Raji (cell line): ENCODE measurements at regions not wholly inside any gene's neighbourhood (a gene's known extent, or its start where the extent isn't known, plus 50 kb on each side); places are given as distances from the start of the nearest gene placed in this dataset.

ENCODE experiments used
- POLR2A ChIP-seq: IDR thresholded peaks from 2 replicates; pipeline ENCODE4 v1.6.1; 2011; ENCODE audit warnings: low read depth, low read length, control low read depth; ENCODE audit not compliant: insufficient read depth

- no peak for TF ChIP-seq POLR2A
Measured at GRCh38 chr3:14333621-14334020, 68.8 kb upstream of the SLC6A6 start.

- TF ChIP-seq POLR2A: no peak
Measured at GRCh38 chr3:14334136-14334535, 68.3 kb upstream of the SLC6A6 start.

GRCh38 chr3:14334936-14335335, 67.5 kb upstream of the SLC6A6 start:
- no peak for TF ChIP-seq POLR2A

GRCh38 chr3:14335774-14336748, 66.3 kb upstream of the SLC6A6 start:
- no peak for TF ChIP-seq POLR2A

- TF ChIP-seq POLR2A: no peak
Measured at GRCh38 chr3:14336749-14337598, 65.4 kb upstream of the SLC6A6 start.

GRCh38 chr3:14337828-14338227, 64.6 kb upstream of the SLC6A6 start:
- no peak for TF ChIP-seq POLR2A

- TF ChIP-seq POLR2A: no peak
Measured at GRCh38 chr3:14338242-14338641, 64.2 kb upstream of the SLC6A6 start.

GRCh38 chr3:14338898-14339458, 63.4 kb upstream of the SLC6A6 start:
- TF ChIP-seq POLR2A: no peak

- no peak for TF ChIP-seq POLR2A
Measured at GRCh38 chr3:14340960-14341708, 61.3 kb upstream of the SLC6A6 start.

GRCh38 chr3:14343338-14344112, 58.9 kb upstream of the SLC6A6 start:
- no peak for TF ChIP-seq POLR2A

GRCh38 chr3:14344351-14344750, 58.1 kb upstream of the SLC6A6 start:
- TF ChIP-seq POLR2A: no peak

- TF ChIP-seq POLR2A: no peak
Measured at GRCh38 chr3:14345496-14346150, 56.8 kb upstream of the SLC6A6 start.

- no peak for TF ChIP-seq POLR2A
Measured at GRCh38 chr3:14346191-14346590, 56.2 kb upstream of the SLC6A6 start.

- no peak for TF ChIP-seq POLR2A
Measured at GRCh38 chr3:14346642-14347041, 55.8 kb upstream of the SLC6A6 start.

GRCh38 chr3:14347110-14347509, 55.3 kb upstream of the SLC6A6 start:
- TF ChIP-seq POLR2A: no peak
